NCI-H524 (cell line): ENCODE measurements at regions not wholly inside any gene's neighbourhood (a gene's known extent, or its start where the extent isn't known, plus 50 kb on each side); places are given as distances from the start of the nearest gene placed in this dataset.

ENCODE experiments used
- DNase-seq, 2 experiments: peaks; one replicate each; lab custom pipeline; 2025; lab: John Stamatoyannopoulos, UW

DNA sequence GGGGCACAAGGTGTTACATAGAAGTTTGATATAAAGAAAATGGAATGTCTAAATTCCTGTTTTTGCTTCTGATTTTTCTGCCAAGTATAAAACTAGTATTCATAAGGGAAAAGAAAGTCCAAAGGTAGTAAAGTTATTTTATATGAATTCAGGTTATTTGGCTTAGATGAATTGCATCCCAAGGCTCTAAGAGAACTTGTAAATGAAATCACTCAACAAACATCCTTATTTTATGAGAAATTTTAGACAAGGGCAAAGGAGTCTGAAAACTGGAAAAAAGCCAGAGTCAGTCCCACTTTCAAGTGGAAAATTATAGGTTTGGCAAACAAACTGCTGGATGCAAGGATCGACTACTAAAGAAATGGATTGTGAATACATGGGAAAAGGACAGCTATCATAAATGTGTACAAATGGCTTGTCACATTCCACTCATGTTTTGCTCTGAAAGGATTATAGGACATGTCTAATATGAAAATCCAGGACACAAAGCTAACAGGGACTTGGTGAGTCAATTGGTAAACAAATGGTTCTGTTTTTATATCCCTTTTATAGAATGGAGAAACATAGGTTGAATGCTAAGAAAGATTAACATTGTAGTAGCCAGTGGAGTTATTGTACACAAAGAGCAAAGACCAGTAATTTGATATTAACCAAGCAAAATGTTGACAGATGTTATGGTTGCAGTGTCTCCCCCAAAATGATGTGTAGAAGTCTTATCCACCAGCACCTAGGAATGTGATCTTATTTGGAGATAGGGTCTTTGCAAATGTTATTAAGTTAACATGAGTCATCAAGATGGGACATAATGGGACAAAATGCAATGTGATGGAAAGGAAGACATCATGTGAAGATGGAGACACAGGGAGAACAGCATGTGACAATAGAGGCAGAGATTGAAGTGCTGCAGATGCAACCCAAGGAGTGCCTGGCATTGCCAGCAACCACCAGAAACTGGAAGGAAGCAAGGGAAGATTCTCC lies 495.7 kb downstream of the TLE1 start:
- no peak for DNase-seq

DNA sequence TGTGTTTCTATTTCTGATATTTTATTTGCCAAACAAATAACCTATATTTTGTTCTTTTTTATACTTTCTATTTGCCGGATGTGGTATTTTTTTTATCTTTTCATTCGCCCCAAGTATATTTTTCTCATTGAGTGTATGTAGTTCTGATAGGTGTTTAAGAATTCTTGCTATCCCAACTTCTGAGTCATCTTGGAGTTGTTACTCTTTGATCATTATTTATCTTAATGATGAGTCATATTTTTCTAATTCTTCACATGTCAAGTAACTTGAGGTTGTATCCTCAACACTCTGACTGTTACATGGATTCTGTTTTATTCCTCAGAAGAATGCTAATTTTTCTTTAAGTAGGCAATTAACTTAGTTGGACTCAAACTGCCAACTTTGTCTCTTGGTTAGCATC lies 498.1 kb downstream of the TLE1 start:
- no peak for DNase-seq

DNA sequence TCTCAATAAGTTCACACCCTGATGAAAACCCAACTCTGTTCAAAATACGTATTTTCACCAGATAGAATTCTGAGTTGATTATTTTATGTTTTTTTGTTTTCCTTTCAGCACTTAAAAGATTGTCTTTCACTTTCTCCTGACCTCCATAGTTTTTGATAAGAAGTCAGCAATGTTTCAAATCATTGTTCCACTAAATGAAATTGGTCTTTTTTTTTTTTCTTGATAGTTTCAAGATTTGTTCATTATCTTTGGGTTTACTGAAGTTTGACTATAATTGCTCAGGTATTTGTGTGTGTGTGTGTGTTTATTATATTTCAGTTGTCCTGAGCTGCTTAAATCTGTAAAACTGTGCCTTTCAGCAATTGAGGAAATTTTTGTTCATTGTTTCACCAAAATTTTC lies 498.7 kb downstream of the TLE1 start:
- DNase-seq, result no peak

DNA sequence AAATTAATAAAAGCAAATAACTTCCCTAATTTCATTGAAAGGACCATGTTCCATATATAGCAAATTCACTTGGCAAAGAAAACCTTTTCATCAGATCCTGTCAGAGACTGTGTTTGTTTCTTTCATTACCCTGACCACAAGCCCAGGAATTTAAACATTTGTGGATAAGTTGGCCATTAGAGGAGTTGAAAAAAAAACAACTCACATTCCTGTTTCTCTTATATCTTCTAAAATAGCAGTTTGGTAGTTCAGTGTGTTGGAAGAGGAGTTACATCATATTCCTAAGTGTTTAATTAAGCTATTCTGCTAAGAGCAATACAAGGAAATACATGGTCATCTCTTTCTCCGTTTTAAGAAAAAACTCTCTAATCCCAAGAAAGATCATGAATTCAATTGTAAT lies 505.6 kb downstream of the TLE1 start:
- no peak for DNase-seq

DNA sequence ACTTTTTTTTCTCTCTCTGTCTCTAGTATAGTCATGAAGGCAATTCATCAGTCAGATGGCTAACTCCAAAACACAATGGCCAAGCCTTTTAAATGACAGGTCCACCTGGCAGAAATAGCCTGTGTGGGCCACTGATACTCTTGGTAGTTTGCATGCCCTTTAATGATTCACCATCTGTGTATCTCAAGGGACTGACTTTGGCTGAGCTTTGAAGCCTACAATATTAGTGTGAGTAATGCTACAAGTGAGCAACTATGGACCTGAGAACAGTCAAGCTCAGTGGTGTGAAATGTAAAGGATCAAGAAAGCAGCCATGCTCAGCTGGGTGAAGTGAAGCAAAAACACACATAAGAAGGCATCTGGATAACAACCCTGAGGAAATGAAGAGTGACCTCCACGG lies 506.9 kb downstream of the TLE1 start:
- DNase-seq, result no peak

DNA sequence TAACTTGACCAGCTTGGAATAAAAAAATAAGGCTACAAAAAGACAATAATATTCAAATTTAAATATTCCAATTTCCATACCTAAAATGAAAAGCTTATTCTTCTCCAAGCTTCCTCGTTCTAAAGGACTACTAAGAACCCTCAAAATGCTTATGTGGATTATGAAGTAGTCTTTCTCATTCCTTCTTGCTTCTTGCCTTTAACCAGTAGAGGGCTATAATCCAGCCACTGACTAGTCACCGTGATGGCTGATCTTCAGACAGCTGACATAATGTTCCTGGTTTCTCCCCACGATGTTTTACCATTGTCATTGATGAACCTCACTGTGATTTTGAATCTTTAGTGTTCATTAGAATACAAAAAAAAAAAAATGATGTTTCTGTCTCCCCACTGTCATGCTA lies 515.3 kb downstream of the TLE1 start:
- no peak for DNase-seq

DNA sequence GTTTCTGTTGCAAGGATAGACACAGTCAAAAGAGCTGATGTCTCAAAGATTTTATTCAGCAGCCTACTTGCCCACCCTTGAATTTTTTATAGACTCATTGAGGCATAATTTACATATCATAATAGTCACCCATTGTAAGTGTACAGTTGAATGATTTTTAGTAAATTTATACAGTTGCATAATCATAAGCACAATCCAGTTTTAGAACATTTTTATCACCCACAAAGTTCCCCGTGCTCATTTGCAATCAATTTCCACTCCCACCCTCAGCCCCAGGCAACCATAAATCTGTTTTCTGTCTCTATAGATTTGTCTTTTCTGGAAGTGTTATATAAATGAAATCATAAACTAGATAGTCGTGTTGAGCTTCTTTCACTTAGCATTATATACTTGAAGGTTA lies 517.7 kb downstream of the TLE1 start:
- no peak for DNase-seq

DNA sequence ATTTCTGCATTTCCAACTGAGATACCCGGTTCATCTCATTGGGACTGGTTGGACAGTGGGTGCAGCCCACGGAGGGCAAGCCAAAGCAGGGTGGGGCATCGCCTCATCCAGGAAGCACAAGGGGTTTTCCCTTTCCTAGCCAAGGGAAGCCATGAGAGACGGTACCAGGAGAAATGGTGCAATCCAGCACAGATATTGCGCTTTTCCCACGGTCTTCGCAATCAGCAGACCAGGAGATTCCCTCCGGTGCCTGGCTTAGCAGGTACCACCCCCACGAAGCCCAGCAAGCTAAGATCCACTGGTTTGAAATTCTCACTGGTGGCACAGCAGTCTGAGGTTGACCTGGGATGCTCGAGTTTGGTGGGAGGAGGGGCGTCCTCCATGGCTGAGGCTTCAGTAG lies 527.0 kb downstream of the TLE1 start:
- DNase-seq, result no peak

DNA sequence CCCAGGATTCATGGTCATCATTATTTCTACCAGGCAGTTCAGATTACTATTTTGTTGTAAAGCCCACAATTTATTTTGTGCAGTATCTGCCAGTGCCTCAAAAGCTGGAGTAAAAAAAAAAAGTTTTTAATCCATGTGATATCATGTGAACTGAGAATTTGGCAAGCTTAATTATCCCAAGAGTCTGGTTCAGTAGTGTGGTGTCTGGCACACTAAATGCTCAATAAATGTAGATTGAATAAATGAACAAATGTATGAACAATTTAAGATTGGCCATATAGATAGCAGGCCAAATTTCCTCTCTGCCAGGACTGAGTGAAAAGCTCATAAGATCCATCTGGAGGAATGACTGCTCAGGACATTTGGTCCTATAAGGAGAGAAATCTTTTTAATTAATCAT lies 533.0 kb downstream of the TLE1 start:
- DNase-seq, result no peak

DNA sequence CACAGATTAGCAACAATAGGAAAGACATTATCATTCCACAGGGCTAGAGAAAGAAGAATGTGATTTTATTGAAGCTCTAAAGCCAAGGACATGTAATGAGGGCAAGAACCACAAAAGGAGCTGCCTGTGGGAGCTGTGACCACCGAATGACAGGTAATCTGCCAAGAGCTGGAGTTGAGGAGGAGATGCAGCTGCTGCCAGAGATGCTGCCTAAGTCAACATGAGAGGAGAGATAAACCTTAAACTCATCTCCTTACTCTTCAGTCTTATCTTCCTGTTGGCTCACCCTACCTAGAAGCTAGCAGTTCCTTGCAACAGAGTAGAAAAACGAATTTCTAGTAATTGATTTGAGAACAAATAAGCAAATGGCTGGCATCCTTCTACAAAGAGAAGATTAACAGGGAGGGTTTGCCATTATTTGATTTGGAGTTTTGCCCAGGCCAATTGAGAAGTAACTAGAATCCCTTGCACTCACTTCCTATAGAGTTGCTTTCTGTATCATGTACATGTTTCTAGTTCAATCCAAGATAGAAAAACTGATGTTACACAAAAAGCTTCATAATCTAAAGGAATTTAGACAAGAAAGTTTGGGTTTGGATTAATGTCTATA lies 539.2 kb downstream of the TLE1 start:
- no peak for DNase-seq

DNA sequence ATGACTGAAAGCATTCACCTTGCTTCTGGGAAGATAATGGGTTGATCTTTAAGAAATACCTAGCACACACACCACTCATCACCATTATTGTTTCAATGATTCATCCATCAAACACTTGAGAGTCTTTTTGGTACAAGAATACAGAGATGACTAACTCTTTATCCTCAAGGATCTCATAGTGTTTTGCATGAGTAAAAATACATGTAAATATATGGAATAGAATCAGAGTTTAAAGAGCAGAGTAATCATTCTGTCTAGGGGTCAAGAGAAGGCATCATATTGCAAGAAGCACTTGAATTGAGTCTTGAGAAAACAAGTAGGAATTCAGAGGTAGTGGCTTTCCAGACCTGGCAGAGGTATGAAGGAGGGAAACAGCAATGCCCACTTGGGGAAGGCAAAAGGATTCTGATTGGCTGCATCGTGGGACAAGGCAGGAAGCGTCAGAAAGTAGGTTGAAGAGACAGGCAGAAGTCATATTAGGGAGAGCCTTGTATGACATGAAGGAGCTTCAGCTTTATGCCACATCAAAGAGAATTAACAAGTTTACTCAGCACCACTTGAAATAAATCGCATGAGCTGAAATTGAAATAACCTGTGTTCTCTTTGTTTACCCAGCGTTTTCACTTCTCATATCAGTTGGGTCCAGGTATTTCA lies 542.5 kb downstream of the TLE1 start:
- DNase-seq, result no peak

DNA sequence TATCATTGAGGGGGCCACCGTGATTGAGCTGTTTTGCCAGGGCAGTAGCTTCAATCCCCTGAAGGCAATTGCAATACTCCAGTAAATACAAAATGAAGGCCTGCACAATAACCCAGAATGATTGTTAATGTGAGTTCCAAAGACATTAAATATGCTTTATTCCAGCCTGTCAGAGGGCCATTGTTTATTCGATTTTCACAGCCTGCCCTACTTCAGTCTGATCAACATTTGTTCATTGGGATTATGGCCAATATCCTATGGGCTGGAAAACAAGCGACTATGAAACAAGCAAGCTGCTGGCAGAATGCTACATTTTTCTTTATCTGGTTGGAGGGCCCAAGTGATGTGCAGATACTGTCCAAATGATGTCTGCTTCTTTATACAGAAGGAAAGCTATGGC lies 543.1 kb downstream of the TLE1 start:
- no peak for DNase-seq

DNA sequence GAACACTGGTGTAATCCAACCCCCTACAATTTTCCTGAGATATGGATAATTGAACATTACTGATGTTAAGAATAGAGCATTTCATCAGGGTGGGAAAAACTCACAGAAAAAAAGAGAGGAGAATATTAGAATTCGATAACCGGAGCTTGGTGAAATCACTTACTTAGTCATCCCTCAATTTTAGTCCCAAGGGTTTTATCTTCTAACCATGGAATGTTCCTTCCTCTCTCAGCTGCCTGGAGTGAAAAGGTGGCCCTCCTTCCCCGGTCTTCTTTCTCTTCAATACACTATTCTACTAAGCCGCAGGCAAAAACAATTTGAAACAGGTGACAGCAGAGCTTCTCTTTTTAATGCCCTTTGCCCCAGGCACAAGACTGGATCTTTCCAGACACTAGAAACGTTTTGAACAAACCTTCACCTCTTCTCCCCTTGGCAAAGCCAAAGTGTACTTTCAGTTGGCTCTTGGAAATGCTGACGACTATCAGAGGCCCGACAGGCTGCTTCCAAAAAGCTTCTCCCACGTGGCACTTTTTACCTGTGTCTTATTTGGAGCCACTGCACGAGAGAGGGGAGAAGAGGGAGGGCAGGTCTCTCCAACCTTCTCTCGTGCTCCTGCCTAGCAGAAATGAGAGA lies 543.9 kb downstream of the TLE1 start:
- no peak for DNase-seq

DNA sequence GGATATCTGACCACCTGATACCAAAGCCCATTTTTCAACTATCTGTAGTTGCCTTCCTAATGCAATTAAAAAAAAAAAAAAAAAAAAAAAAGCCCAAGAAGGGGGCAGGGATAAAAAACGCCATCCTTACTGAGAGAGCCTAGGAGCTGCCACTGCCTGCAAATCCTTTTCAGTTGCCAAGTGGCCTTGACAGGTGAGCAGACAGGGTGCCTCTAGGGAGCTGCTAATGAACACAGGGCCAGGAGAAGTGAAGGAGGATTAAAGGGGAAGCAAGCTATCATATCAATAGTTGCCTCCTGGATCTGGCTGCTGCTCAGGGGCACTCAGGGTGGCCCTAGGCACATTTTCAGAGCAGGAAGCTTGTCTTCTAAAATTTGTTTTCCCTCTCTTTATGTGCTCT lies 547.4 kb downstream of the TLE1 start:
- DNase-seq, result peak in 1 of 2 experiments; percentile 55

DNA sequence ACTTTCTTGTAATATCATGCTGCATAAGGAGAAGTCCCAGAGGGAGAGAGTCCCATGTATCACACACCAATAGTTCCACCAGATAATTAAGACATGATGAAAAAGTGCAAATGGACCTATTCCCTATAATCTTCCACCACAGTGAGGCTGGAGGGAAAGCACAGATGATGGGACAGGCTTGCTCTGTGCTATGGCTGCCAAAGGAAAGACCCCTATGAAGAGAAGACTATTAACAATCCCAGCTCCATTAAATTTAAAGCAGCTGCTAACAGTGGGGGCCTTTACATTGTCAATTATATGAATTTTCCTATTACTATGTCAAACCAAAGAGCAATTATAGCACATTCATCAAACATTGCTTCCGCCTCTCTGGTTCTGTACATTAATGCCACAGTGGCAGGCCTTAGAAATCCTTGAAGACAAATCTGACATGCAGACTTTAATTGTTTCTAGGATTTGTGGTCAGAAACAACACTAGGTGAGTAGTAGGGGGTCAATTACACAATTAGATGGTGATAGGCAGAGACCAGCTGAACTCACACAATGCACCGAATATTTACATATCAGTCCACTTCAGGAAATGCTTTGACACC lies 551.3 kb downstream of the TLE1 start:
- DNase-seq, result no peak

DNA sequence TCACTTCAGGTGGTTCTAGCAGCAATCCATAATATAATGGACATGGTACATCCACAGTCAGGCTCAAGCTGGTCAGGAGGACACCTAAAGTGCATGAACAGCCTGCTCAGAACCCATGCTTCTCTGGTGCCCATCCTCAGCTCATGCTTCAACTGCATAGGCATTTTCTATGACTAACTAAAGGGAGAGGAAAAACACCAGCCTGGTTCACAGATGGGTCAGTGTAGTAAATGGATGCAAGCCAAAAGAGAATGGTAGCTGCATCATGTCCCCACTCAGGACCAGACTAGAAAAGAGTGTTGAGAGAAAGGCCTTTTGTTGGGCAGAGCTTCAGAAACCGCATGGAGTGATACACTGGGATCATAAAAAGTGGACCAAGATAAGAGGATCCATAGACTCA lies 556.6 kb downstream of the TLE1 start:
- no peak for DNase-seq

DNA sequence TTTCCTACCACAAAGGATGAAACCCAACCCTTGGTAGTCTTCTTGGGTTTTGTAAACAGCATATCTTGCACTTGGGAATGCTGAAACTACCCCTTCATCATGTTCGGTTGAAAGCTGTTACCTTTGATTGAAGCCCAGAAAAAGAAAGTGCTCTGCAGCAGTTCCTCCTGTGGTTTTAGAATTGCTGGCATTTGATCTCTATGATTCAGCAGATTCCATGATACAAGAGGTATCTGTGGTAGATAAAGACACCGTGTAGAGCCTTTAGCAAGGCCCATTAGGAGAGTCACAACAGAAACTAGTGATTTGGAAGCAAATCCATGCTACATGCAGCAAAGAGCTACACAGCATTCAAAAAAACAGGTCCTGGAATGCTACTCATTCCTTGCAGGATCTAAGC lies 557.0 kb downstream of the TLE1 start:
- no peak for DNase-seq

DNA sequence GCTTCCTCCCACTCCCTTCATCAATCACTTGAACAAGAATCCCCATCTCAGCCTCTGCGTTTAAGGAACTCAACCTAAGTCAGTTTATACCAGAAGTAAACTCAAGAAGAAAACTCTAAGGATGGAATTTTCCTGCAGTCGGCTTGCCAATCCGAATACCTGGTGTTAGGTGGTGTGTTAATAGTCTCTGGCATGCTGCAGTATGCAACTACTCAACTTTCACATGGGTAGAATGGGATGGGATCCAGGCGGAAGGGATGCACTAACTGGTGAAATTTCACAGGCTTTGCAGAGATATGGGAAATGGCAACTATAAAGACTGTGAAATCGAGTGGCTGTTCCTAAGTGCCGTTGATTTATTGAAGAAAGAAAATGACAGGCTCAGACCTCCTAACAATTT lies 560.6 kb downstream of the TLE1 start:
- DNase-seq, result no peak

DNA sequence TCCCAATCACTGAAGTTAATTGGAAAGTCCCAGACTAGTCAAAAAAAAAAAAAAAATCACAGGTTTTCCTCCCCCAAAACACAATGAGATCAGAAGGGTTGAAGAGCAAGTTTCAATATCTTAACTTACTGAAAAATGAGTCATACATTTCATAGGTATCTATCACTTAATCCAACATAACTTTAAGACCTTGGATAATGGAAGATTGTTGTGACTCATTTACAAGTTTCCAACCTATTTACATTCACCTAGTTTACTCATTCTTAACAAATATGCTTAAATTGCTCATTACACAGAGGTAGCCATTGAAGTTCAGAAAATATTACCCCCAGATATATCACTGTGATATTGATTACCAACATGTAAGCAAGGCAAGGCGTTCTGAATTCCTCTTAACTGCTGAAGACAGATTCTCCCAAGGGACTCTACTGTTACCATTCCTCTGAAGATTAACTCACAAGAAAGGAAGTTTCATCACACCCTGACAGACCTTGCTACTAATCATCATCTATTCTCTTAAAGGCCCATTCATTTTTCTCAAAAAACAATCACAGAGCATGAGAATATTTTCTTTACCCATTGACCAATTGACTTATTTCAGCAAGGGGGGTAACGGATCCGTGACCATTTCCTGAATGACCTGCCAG lies 563.8 kb downstream of the TLE1 start:
- no peak for DNase-seq

DNA sequence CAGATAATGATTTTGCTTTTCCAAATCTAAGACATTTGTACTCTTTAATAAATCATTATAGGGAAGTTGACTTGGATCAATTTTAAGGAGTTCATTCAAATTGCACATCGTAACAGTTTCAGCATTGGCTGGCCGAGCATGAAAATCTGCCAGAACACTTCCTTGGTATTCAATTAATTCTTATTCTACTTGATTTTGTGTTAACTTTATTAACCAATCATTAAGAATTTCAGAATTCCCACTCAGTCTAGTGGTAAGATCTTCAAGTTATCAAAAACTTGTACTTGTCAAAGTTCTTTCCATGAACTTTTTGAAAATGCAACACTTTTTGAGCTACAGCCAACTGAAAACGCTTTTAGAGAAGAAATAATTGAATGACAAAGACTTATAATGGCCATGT lies 565.8 kb downstream of the TLE1 start:
- DNase-seq, result no peak

DNA sequence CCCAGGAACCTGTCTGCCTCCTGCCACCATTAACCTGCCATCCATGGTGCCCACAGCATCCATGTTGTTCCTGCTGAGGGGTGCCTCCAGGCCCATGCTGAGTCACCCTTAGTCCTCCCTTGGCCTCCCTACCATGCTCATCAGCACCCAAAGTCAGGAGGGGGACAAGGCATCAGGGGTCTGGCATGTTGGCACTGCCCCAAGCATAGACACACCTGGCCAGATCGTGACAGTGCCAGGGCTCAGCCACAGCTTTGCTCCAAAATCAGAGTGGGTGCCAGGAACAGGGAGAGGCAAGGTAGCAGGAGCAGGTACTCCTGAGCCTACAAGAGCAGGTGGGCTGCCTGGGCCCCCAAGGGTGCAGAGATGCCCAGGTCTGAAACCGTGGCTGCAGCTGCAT lies 566.6 kb downstream of the TLE1 start:
- no peak for DNase-seq

DNA sequence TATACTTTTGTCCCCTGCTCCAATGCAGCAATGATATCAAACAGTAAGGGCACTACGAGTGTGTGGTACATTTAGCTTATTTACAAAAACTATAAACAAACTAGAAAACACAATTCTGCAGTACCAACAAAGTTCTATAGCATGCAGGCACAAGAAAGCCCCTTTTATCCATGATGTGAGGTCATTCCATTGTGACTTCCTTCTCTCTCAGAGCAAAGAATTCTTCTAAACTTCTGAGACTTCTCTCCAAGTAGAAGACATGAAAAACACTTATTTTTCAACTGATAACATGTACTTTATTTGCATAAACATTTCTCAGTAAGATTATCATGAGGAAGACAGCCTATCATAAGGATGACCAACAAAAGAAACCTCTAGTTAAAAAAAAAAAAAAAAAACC lies 569.8 kb downstream of the TLE1 start:
- no peak for DNase-seq
